ENCODE measurements at regions not wholly inside any gene's neighbourhood (a gene's known extent, or its start where the extent isn't known, plus 50 kb on each side); places are given as distances from the start of the nearest gene placed in this dataset.

DNA sequence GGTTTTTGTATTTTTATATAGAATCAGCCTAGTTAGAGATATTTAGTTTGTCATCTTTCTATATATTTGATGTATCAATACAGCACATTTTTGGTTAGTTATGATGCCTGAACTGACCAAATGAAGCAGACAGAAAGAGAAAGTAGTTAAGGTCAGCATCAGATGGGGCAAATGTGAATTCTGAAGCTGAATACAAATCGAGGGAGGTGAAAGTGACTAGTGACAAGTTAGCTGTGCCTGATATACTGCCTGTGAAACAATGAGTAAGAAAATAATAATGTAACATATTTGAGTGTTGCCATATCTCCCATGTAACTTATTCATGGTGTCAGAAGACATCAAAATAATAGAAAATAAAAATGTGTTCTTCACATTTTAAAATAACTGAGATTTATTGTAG lies 680.3 kb upstream of the SEMA6D start:
- TF ChIP-seq EP300 (IDR thresholded peaks at IDR 0.05; ENCODE audit: borderline replicate concordance in 1 of 2, control insufficient read depth in 1 of 2, low read depth in 2 of 2, low read length in 2 of 2), result no peak
- no peak for TF ChIP-seq POLR2AphosphoS5 (IDR thresholded peaks at IDR 0.05; ENCODE audit: low read length)
- TF ChIP-seq ELK1 (IDR thresholded peaks at IDR 0.05; ENCODE audit: low read depth, low read length), result no peak
- TF ChIP-seq CEBPB (IDR thresholded peaks at IDR 0.05; ENCODE audit: borderline replicate concordance in 1 of 2, low read depth in 2 of 2, low read length in 2 of 2), result no peak
- TF ChIP-seq, protein P1, sequence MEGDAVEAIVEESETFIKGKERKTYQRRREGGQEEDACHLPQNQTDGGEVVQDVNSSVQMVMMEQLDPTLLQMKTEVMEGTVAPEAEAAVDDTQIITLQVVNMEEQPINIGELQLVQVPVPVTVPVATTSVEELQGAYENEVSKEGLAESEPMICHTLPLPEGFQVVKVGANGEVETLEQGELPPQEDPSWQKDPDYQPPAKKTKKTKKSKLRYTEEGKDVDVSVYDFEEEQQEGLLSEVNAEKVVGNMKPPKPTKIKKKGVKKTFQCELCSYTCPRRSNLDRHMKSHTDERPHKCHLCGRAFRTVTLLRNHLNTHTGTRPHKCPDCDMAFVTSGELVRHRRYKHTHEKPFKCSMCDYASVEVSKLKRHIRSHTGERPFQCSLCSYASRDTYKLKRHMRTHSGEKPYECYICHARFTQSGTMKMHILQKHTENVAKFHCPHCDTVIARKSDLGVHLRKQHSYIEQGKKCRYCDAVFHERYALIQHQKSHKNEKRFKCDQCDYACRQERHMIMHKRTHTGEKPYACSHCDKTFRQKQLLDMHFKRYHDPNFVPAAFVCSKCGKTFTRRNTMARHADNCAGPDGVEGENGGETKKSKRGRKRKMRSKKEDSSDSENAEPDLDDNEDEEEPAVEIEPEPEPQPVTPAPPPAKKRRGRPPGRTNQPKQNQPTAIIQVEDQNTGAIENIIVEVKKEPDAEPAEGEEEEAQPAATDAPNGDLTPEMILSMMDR (IDR thresholded peaks at IDR 0.05 in 2 of 3, conservative IDR thresholded peaks at IDR 0.05 in 1 of 3; ENCODE audit: control insufficient read depth in 2 of 3, extremely low read depth in 1 of 3, insufficient read depth in 1 of 3, low read depth in 3 of 3, low read length in 3 of 3), result no peak
- TF ChIP-seq HDGF (IDR thresholded peaks at IDR 0.05), result no peak
- TF ChIP-seq, protein P2, sequence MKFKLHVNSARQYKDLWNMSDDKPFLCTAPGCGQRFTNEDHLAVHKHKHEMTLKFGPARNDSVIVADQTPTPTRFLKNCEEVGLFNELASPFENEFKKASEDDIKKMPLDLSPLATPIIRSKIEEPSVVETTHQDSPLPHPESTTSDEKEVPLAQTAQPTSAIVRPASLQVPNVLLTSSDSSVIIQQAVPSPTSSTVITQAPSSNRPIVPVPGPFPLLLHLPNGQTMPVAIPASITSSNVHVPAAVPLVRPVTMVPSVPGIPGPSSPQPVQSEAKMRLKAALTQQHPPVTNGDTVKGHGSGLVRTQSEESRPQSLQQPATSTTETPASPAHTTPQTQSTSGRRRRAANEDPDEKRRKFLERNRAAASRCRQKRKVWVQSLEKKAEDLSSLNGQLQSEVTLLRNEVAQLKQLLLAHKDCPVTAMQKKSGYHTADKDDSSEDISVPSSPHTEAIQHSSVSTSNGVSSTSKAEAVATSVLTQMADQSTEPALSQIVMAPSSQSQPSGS (IDR thresholded peaks at IDR 0.05; ENCODE audit: low read length), result no peak
- no peak for TF ChIP-seq JUNB (IDR thresholded peaks at IDR 0.05)

Measured in GM12878 (cell line).